CD4-positive, alpha-beta T cell treated with Interleukin-1 beta for 1 hour (primary cell): ENCODE measurements at regions not wholly inside any gene's neighbourhood (a gene's known extent, or its start where the extent isn't known, plus 50 kb on each side); places are given as distances from the start of the nearest gene placed in this dataset.

Experiments used
- DNase-seq, 2 donors: peaks; one replicate each; pipeline ENCODE4 v3.0.0-alpha.2; 2020 to 2022

DNA sequence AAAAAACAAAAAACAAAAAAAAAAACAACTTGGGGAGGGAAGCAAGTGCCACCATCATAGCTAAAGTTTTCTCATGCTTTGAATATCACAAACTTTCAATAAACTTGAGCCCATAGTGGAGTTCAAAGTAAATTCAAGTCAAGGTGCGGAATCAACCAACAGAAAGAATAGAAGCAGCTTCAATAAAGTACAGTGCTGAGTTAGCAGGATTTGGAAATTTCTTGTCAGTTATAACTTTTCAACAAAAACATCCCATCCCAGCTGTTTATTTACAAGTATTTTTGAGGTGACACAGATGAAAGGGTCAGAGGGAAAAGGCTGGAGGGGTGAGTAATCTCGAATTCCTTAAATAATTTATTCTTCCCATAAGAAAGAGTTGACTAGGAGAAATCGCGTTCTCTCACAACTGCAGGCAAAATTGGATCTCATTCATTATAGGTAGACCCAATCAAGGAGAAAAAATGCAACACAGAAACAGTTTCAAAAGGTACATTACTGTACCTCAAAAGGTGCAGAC is 477.4 kb upstream of the RASGRP1 start:
- DNase-seq = no peak

DNA sequence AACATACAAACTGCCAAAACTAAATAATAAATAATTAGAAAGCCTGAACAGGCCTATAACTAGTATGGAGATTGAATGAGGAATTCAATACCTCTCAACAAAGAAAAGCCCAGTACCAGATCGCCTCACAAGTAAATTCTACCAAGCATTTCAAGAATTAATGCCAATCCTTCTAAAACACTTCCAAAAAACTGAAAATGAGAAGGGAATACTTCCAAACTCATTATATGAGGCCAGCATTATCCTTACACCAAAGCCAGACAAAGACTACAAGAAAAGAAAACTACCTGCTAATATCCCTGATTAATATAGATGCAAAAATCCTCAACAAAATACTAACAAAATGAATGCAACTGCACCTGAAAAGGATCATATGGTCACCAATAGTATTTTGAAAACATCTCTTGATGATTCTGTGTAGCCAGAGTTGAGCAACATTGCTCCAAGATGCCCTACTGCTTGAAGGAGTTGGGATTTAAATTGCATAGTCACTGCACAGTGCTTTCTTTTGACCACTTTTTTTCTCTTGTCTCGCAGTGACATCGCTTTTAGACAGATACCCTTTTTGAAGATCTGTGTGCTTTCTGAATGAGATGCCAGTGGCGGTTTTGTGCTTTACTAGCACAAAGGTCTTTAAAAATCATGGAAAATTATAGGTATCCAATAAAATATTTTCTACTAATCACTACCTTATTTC is 487.2 kb upstream of the RASGRP1 start:
- DNase-seq = no peak

DNA sequence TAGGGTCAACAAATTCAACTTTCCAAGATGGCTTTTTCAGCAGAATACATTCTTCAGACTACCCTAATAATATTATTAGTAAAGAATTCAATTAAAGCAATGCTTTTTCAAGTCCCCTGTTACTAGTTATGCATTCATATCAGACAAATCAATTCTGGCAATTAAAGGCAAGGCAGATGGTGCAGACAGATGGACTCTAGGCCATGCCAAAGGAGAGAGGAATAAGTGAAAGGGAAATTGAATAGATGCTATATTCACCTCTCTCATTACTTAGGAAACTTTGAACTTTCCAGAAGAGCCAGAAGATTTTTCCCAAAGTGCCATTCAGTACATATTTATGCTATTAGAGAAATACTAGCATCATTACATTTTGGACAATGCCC is 487.7 kb upstream of the RASGRP1 start:
- no peak for DNase-seq

DNA sequence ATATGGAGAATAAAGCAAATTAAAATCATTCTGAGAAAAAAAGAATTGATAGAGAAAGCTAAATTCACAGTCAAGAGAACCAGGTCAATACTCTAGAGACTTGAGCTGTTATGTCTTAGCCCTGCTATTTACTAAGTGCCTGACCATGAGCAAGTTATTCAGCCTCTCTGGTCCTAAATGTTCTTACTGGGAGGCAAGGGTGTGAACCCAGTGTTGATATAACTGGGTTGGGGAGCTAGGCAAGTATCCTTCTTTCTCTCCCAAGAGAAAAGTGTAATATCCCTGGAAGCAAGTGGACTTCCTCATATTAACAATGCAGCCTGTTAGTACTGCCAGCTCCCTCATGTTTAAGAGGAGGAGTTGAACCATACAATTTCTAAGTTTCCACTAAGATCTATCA is 488.9 kb upstream of the RASGRP1 start:
- DNase-seq = no peak

DNA sequence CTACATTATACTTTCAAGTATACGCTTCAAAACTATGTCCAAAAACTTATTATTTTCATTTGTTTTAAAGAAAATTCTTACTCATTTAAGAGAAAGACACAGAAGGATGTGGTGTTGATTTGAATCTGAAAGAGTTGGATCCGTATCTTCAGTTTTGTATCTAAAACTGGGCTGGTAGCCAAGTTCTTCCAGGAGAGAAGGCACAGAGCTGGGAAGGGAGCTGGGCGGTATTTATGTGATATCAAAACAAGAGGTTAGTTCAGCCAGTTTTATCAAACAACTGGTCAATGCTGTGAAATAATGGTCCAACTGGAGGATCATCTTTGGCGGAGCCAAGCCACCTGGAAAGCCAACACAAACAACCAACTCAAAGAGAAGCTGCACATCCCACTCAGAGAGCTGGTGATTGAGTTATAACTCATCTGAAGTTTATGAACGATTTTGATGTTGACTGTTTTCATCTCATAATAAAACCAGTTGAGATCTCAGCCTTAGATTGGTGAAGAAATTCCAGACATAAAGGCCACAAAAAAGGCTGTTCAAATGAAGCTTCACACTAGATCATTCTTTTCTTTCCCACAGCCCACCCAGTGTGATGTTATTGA is 489.6 kb upstream of the RASGRP1 start:
- no peak for DNase-seq

DNA sequence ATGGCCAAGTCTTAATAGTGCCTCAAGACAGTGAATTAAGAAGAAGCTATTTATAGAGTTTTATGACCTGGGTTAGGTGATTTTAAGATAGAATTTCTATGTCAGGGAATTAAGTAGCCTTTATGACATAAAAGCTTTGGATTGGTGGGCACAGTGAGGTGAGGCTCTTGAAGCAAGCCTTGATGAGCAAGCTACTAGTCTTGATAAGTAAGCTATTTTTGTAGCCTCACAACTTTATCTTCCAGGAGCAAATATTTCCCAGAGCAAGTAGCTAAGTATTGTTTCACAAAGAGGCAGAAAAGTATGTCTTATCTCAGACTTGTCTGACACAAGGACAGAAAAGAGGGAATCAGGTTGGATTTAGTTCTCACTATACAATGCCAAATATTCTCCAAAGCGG is 491.7 kb upstream of the RASGRP1 start:
- DNase-seq = no peak

DNA sequence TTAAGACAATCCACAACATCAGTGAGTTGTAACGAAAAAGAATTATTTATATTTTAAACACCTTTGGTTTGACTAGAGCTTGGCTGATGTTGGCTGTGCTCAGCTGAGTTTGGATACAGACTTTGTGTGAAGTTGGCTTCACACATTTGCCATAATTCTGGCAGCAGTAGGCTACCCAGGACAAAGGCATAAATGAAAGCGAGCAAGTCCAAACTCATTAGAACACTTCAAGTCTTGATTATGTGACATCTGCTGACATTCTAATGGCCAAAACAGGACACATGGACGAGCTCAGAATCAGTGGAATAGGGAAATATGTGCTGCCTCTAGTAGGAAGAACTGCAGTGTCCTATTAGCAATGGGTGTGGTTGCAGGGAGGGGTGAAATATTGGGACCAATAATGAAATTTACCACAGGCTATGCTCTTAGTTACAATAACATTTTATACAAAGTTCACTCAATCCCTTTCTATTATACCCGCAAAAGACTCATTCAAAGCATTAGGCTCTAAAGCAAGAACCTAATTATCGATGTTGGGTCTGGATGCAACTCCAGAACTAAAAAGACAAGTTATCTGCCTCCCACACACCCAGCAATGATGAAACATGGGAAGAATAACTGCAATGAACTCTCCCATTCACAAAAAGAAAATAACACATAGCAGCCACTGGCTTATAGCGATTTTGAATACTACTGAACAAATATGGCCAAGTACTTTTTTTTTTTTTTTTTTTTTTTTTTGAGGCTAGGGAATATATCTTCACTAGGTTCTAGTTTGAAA is 493.9 kb upstream of the RASGRP1 start:
- no peak for DNase-seq

DNA sequence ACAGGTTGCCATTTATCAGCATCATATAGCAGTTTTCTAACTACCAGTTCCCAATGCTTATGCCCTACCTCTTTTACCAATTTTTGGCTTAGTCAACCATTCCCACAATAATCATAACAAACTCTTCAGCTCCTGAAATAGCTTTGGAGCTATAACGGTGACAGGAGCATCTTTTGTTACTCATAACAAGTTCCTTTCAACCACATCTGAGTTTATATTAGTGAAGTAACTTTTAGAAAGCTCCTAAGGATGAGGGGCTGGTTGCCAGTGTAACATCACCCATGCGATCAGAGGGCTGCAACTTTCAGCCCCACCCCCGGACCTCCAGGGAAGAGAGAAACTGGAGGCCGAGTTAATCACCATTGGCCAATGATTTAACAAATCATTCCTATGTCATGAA is 495.3 kb upstream of the RASGRP1 start:
- no peak for DNase-seq

DNA sequence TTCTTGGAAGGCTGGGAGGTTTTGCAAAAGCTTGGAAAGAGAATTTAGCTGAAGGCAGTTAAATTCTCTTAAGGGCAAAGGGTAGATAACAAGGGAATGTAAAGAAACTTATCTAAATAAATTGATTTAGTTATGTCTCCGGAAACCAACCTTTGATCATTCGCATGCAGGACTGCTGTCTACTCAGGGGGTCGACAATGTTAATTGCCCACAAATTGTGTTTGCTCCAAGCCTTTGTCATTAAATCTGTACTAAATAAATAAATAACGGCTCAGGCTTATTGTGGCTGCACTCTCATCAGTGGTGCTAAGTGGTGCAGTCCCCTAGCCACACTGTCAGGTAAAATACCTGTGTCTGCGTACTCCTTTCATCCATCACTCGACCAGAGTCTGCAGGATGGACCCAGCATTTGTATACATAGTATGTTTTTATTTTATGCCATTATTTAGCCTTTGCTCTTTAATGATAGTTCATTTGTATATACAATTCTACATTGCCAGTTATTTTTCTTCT is 497.4 kb upstream of the RASGRP1 start:
- DNase-seq = no peak

DNA sequence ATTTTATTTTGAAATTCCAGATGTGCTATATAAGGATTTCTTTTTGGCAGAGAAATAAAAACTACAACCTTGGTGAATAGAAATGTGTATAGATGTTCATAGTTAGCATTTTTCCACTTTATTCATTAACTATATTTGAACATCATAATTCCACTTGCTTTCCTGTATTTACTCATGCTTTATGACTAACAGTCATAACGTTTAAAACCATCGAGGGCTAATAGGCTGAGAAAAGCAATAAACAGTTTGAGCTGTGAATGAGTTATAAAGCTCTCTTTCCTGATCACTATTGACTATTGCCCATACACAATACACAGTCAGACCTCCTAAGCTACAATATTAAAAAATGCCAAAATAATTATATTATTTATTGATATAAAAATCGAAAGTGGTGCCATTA is 502.1 kb upstream of the RASGRP1 start:
- no peak for DNase-seq

DNA sequence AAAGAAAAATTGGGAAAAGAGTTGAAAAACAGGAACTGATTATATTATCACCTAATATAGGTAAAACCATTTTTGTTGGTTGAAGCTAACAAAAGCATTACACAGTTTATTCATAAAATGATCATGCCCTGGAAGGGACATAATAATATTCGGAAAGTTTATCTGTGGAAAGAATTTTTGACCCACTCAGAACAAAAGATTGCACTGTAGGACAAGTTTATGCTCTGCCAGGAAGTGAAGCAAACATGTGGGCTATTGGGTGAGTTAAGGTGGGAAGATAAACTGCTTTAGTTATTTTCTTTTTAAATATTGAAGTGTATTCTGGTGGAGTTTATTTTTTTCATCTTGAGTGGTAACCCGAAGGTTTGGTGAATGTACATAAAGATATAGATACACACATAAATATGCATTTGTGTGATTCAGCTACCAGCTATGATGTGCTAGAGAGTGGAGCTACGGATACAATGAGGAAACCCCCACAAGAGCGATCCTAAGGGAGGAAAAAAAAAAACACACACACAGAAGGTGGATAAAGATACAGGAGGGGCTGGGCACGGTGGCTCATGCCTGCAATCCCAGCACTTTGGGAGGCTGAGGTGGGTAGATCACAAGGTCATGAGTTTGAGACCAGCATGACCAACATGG is 506.4 kb upstream of the THBS1 start:
- DNase-seq = no peak

DNA sequence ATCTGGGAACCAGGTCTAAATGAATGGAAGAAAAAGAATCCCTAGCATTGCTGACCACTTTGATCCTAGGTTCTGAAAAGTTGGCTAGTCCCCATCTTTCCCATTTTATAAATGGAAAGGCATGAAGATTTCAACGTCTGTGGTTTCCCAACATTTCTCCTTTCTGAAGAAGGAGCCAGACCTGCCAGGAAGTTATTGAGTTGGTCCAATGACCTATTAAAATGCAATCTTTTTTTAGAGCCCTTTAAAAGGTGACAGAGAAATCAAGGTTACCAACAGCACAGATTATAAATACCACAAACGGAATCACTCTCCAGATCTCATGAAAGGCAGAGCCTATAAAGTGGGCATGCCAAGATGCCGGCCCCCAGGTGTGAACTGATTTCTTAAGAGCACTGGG is 505.6 kb upstream of the THBS1 start:
- DNase-seq = no peak

DNA sequence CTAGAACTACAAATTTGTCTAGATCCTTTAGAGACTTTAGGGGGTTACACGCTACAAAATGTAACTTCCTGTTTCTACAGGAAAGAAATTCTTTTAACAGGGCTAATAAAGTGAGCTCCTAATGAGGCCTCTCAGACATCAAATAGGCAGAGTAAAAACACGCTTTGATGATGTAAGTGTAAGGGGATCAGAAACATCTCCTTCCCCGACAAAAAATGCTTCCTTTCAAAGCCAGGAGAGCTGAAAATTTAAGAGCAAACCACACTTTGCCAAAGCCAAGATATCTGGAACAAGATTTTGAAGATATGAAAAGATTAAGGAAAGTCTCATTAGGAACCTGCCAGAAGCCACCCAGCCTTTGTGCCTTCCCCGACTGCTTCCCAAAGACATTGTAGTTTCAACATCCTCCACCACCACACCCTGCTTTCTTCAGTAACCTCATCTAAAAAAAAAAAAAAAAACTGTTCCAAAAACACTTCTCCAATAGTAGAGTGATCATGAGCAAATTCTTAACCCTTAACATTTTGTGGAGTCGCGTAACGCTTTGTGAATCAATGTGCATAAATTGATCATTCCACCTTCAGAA is 505.0 kb upstream of the THBS1 start:
- no peak for DNase-seq

DNA sequence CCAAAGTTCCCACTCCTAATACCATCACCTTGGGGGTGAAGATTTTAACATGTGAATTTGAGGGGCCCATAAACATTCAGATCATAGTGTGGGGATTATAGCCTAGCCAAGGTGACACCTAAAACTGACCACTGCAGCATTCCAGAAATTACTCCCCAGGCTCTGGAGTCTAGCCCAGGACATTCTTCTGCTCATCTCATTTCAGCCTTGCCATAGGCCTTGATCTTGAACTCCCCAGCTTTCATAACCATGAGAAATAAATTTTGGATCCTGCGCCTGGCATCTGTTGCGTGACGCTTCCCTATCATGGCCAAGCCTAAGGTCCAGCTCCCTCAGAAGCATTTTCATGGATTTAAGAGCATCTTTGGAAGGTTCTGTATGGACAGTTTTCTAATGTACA is 502.9 kb upstream of the THBS1 start:
- no peak for DNase-seq

DNA sequence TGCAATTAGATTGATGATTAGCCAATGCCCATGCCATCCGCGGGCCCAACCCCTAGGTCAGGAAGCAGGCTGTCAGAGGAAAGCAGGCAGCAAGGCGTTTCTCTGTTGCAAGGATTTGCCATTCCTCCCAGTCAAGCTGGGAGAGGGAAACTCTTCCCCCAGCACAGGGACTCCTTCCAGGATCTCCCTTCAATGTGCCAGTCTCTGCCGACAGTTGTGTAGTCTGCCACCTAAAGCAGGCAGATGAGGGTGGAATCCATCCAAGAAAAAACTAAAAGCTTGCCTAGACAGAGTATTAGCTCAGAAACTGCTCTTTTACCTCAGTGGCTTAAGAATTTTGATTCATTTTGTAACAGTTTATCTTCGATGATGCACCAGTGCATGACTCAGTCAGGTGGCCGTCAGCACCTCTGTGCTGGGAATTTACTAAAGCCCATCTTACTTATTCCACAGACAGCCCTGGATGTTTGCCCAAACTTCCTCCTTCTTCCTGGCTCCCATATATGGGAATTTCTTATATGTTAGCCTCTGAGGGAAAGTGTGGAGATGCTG is 501.5 kb upstream of the THBS1 start:
- no peak for DNase-seq

DNA sequence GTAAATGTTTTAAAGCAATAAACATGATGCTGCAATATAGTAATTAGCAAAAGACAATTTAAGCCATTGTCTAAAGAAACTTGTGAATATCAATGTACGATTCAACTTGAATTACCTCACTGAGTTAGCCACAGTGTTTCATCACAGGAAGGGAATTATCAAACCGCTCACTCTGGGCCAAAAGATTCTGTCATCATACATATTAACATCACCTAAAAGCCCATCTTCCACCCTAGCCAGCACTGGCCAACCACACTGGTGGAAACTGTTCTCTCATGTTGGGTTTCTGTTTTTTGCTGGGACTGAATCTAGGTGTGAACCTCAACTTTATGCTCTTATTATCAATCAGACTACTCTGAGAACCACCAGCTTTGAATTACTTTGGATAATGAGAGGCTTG is 497.7 kb upstream of the THBS1 start:
- no peak for DNase-seq

DNA sequence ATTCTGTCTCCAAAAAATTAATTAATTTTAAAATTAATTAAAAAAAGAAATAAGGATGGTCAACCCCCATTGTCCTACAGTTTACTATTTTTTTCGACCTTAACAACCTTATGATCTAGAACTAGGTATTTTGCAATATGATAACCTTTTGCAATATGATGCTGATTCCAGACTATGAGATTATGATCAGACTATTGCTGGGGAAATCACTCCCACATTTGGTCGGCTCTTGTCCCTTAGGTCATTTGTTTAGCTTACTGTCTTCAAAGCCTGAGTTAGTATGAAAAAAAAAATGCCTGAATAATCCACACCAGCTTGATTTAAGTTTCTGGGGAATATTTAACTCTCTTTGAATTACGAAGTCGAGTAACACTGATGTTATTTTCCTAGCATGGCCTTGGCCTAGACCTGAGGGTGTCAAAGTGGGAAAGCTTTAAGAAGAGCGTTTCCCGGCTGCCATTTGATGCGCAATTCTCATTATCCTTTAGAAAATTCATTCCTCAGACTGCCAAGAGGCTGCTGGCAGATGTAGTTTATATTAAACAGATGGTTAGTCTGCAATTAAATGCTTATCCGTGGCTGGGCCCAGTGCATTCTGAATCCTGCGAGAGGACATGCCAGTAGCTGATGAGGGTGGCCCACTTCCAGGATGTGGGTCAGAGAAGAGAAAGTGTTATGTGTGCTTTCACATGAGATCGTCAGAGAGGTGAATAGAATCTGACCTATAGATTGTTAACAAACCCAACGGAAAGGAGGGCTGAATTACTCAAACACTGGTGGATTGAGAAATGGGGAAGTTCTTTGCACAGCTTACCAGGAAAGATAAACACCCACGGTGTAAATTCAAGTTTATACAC is 496.0 kb upstream of the THBS1 start:
- no peak for DNase-seq

DNA sequence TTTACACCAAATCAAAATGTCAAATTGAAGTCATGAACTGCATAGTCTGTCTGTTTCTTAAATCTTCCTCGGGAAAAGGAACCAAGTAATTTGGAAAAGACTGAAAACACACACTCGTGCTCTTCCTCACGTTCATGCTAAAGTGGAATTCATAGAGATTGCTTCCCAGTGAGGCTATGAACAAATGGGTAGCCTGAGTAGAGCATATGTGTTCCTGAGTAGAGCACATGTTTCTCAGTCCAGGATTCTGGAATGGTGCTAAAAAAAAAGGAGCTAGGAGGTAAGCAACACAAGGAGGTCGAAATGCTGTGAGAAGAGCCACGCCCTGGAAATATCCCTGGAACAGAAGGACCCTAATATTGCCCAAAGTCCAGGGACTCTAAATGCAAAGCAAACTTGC is 494.2 kb upstream of the THBS1 start:
- no peak for DNase-seq

DNA sequence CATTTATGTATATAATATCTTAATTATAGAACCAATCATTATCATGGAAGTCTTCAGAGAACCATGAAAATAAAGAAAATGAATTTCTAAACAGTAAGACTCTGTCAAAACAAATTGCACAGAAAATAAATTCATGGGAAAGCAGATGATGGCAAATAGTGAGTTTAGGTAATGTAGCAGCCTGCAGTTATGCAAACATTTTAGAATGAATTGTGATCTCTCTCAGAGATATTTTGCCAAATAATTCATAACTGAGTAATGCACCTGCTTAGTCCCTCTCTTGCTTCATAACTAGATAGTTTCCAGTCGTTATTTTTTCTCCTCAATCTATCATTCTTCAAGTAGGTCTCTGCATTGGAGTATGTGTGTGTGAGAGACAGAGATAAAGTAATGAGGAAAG is 492.7 kb upstream of the THBS1 start:
- no peak for DNase-seq

DNA sequence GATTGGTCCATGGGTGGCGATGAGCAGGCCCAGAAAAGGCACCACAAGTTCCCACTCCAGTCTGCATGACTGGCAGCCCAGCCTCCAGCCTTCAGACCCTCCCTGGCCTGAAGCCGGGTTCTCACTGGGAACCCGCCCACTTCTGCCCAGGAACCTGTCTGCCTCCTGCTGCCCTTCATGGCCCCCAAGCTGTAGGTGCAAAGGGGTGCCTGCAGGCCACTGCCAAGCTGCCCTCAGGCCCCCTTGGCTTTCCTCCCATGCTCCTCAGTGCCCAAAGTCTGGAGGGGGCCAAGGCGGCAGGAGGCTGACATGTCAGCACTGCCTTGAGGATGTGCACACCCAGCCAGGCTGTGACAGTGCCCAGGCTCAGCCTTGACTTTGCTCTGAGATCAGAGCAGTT is 488.5 kb upstream of the THBS1 start:
- DNase-seq = no peak

DNA sequence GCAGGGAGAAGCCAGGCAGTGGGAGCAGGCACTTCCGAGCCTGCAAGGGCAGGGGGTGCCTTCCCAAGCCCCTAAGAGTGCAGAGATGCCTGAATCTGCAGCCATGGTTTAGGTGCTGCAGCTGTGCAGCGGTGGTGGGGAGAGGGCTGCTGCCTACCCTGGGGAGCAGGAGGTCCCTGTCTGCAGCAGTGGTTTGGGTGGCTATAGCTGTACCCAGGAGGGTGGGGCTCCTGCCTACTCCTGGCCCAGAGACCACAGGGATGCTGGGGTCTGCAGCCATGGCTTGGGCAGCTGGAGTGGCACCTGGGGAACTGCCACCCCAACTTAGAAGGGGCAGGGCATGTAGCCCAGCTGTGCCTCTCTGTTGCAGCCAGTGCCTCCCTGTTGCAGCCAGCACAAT is 488.1 kb upstream of the THBS1 start:
- no peak for DNase-seq

DNA sequence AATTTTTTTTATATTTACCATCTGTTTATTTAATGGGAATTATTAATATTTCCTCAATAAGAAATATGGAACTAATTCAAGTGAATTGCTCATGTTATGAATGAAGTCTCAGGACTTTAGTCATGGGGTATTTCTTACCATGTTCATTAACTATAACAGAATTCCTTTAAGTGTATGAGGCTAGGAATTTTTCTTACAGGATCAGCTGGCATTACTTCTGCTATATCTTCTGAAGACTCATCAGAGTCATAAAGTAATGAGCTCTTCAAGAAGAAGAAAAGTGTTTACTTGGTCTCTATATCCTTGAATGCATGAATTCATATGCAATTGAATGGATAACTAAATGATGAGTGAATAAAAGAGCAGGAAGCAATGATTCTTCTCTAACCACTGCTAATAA is 486.8 kb upstream of the THBS1 start:
- no peak for DNase-seq
